ENCODE measurements at regions not wholly inside any gene's neighbourhood (a gene's known extent, or its start where the extent isn't known, plus 50 kb on each side); places are given as distances from the start of the nearest gene placed in this dataset.

GRCh38 chr11:110773442-110773841 is 61.2 kb upstream of the ARHGAP20 start:
- TF ChIP-seq CTCF (IDR thresholded peaks at IDR 0.05) (no peak), POLR2A (IDR thresholded peaks at IDR 0.05) (no peak)

Measured in upper lobe of left lung (tissue), 4 donors.